Epithelial cell of proximal tubule (primary cell): ENCODE measurements at regions not wholly inside any gene's neighbourhood (a gene's known extent, or its start where the extent isn't known, plus 50 kb on each side); places are given as distances from the start of the nearest gene placed in this dataset.

Experiments
- DNase-seq: peaks from one replicate; pipeline ENCODE4 v3.0.0-alpha.2; 2011; ENCODE audit warnings: low read depth
- H3K4me3 ChIP-seq: 2 replicates; pipeline ENCODE4 v1.5.1; 2011; ENCODE audit warnings: low read depth, mild to moderate bottlenecking, low read length
- CTCF ChIP-seq: conservative IDR thresholded peaks from 2 replicates; pipeline ENCODE4 v1.5.1; 2012; ENCODE audit warnings: low read depth, mild to moderate bottlenecking, low read length

DNA sequence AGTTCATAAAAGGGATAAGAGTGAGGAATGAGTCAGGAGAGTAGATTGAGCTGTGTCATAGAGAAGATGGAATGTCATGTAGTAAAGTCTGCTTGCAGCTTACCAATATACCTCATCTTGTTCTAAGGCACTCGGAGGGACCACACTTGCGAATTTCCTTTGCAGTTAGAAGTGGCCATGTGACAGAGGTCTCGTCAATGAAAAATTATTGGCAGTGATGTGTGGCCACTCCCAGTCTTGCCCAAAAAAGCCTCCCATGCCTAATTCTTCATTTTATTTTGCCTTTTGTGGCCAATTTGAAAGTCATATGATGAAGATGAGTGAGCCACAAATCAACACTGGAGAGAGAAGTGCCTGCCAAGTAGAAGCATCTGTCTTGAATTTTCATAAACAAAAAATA, 465.6 kb upstream of the ZNF385D start:
- TF ChIP-seq CTCF, result no peak
- no peak overlapping the region for H3K4me3 ChIP-seq
- DNase-seq, result no peak

DNA sequence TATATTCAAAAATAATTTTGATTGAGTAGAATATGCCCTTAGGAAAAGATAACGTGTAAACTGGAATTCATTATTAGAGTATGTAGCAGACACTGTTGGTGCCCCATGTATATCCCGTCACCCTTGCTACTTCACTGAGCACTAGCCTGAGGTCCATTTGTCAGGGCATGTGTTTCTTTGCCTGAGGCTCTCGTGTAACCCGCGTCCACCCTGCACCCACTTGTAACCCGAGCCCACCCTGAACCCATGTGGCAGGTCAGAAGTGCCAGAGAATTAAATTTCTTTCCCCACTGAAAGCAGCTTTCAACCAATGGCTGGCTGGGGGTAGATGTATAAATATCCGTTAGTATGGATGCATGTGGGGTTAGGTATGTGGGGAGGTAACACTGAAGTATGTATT, 474.2 kb upstream of the ZNF385D start:
- no peak for DNase-seq
- TF ChIP-seq CTCF, result no peak
- no peak overlapping the region for H3K4me3 ChIP-seq

DNA sequence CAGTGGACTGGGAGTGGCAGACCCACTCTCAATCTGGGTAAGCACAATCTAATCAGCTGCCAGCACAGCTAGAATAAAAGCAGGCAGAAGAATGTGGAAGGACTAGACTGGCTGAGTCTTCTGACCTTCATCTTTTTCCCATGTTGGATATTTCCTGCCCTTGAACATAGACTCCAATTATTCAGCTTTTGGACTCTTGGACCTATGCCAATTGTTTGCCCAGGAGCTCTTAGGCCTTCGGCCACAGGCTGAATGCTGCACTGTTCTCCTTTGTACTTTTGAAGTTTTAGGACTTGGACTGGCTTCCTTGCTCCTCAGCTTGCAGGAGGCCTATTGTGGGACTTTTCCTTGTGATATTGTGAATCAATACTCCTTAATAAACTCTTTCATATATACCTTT, 477.7 kb upstream of the ZNF385D start:
- no peak overlapping the region for H3K4me3 ChIP-seq
- no peak for DNase-seq
- no peak for TF ChIP-seq CTCF

DNA sequence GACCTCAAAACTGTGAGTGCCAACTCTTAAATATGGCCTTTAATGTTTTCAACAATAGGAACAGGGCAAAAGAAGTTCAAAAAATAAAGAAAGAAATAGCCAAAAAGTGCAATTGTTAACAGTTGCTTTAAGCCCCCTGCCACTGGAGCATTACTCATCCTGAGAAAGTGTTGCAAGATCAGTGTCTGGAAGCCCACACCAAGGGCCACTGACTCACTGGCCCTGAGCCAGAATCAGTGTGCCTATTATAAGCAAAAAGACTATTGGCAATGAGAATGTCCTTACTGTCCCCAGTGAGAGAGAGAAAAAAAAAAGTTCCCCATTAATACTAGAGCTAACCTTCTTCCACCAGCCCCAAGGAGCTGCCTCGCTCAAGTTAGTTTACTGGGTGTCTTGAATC, 480.1 kb upstream of the ZNF385D start:
- DNase-seq, result peak; percentile 6
- TF ChIP-seq CTCF, result no peak
- no peak overlapping the region for H3K4me3 ChIP-seq

- no peak overlapping the region for H3K4me3 ChIP-seq
- TF ChIP-seq CTCF, result no peak
- DNase-seq, result no peak
Observed at GRCh38 chr3:22236490-22237270, 485.7 kb upstream of the ZNF385D start.

DNA sequence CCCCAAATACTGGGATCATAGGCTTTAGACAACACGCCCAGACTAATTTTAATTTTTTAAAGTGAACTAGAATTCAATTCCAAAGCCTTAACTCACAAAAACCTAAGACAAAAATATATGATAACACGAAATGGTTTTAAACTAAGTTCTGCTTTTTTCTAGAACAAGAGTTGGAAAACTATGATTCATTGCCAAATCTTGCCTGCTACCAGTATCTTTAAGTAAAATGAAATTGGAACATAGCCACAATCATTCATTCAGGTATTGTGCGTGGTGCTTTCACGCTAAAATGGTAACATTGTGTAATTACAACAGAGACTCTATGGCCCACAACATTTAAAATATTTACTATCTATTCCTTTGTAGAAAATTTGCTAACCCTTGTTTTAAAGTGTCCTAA, 488.0 kb upstream of the ZNF385D start:
- no peak overlapping the region for H3K4me3 ChIP-seq
- no peak for TF ChIP-seq CTCF
- no peak for DNase-seq

DNA sequence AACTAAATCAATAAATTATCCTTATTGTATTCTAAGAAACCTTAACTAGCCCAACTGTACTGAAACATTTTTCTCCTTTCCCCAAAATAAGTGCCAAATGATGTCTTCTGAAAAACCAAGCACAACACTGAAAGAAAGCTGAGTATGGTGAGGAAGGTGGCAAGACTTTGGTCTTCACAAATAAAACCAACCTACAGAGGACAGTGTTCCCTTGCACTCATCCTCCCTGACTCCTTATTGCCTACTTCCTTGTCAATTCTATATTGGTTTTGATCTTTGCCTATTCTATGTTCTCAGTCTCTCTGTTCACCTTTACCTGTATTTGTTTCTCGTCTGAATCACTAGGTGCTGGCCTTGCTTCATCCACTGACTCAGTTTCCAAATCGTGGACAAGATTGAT, 490.1 kb upstream of the ZNF385D start:
- DNase-seq, result no peak
- H3K4me3 ChIP-seq, result no peak overlapping the region
- TF ChIP-seq CTCF, result peak; percentile 14
